ENCODE measurements at regions not wholly inside any gene's neighbourhood (a gene's known extent, or its start where the extent isn't known, plus 50 kb on each side); places are given as distances from the start of the nearest gene placed in this dataset.

DNA sequence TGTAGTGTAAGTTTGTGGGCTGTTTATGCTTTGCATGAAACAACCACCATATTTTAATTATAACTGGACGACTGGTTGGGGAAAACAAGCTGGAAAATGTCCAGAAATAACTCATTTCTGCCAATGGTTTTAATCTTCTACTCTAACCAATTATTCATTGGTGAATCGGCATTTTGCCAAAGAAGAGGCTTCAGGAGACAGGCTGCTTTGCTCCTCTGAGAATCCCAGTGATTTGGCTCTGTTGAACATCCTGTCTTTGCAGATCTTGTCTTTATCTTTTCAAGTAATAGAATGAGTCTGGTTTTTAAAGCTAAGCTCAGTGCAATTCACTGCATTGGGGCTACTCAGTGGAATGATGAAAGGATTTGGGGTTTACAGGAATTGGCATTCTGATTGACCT is 109.6 kb downstream of the APOB start:
- peak; percentile 31; the same call in 2 of the 3 replicates for ATAC-seq
- TF ChIP-seq GLIS3 (CRISPR knock-in tag; IDR thresholded peaks at IDR 0.05), result no peak
- peak; percentile 77 for TF ChIP-seq ISL1 (CRISPR knock-in tag; IDR thresholded peaks at IDR 0.05)
- TF ChIP-seq ESRRG (CRISPR knock-in tag; IDR thresholded peaks at IDR 0.05), result no peak
- TF ChIP-seq, protein P1, sequence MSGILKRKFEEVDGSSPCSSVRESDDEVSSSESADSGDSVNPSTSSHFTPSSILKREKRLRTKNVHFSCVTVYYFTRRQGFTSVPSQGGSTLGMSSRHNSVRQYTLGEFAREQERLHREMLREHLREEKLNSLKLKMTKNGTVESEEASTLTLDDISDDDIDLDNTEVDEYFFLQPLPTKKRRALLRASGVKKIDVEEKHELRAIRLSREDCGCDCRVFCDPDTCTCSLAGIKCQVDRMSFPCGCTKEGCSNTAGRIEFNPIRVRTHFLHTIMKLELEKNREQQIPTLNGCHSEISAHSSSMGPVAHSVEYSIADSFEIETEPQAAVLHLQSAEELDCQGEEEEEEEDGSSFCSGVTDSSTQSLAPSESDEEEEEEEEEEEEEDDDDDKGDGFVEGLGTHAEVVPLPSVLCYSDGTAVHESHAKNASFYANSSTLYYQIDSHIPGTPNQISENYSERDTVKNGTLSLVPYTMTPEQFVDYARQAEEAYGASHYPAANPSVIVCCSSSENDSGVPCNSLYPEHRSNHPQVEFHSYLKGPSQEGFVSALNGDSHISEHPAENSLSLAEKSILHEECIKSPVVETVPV (CRISPR knock-in tag; IDR thresholded peaks at IDR 0.05), result no peak
- TF ChIP-seq TCF4 (CRISPR knock-in tag; IDR thresholded peaks at IDR 0.05; ENCODE audit: borderline replicate concordance), result peak; percentile 41
- 0 out of 2 replicates have a peak, but pooled peaks have one; percentile 5 for TF ChIP-seq SNAI2 (CRISPR knock-in tag; IDR thresholded peaks at IDR 0.05)
- no peak for TF ChIP-seq TOX (CRISPR knock-in tag; IDR thresholded peaks at IDR 0.05; ENCODE audit: borderline replicate concordance)
- peak; percentile 63; the same call in 1 of the 2 replicates for TF ChIP-seq TSHZ2 (CRISPR knock-in tag; IDR thresholded peaks at IDR 0.05)
- TF ChIP-seq, protein P2, sequence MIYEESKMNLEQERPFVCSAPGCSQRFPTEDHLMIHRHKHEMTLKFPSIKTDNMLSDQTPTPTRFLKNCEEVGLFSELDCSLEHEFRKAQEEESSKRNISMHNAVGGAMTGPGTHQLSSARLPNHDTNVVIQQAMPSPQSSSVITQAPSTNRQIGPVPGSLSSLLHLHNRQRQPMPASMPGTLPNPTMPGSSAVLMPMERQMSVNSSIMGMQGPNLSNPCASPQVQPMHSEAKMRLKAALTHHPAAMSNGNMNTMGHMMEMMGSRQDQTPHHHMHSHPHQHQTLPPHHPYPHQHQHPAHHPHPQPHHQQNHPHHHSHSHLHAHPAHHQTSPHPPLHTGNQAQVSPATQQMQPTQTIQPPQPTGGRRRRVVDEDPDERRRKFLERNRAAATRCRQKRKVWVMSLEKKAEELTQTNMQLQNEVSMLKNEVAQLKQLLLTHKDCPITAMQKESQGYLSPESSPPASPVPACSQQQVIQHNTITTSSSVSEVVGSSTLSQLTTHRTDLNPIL (CRISPR knock-in tag; IDR thresholded peaks at IDR 0.05; ENCODE audit: low read depth), result peak; percentile 32; the same call in 1 of the 2 replicates

DNA sequence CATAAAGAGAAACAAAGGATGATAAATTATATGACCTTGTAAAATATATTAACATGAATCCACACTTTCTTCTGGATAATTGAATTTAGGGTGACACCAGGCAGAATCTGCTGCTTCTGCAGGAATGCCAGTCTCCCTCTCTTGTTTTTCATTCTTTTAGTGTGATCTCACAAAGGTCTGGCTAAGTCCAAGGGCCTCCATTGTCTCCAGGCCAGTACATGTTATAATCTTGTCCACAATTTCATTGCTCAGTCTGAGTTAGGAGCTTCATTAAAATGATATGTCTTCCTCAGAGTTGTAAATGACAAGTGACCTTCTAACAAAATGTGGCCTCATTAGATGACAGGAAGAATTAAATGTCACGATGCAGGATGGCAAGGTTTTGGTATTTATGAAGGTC is 110.2 kb downstream of the APOB start:
- TF ChIP-seq ZFP3 (CRISPR knock-in tag; IDR thresholded peaks at IDR 0.05) (no peak), ZNF565 (CRISPR knock-in tag; conservative IDR thresholded peaks at IDR 0.05; ENCODE audit: low read depth) (no peak), ZFP30 (CRISPR knock-in tag; IDR thresholded peaks at IDR 0.05) (no peak), TCF4 (CRISPR knock-in tag; IDR thresholded peaks at IDR 0.05; ENCODE audit: borderline replicate concordance) (peak; percentile 26; the same call in 1 of the 2 replicates), TOX (CRISPR knock-in tag; IDR thresholded peaks at IDR 0.05; ENCODE audit: borderline replicate concordance) (no peak), RARB (CRISPR knock-in tag; IDR thresholded peaks at IDR 0.05) (no peak), ISL1 (CRISPR knock-in tag; IDR thresholded peaks at IDR 0.05) (peak; percentile 51), ESRRG (CRISPR knock-in tag; IDR thresholded peaks at IDR 0.05) (no peak), BACH2 (CRISPR knock-in tag; IDR thresholded peaks at IDR 0.05; ENCODE audit: borderline replicate concordance) (no peak; the same call in 1 of the 2 replicates), ZC3H10 (CRISPR knock-in tag; IDR thresholded peaks at IDR 0.05) (no peak), OSR1 (CRISPR knock-in tag; IDR thresholded peaks at IDR 0.05) (no peak), PPARA (CRISPR knock-in tag; IDR thresholded peaks at IDR 0.05; ENCODE audit: borderline replicate concordance) (no peak), ZNF8 (CRISPR knock-in tag; IDR thresholded peaks at IDR 0.05) (no peak), SNAI2 (CRISPR knock-in tag; IDR thresholded peaks at IDR 0.05) (0 out of 2 replicates have a peak, but pooled peaks have one; percentile 9), ZNF70 (CRISPR knock-in tag; IDR thresholded peaks at IDR 0.05) (peak; percentile 97), GLIS3 (CRISPR knock-in tag; IDR thresholded peaks at IDR 0.05) (peak; percentile 51; the same call in 1 of the 2 replicates), ARNTL (CRISPR knock-in tag; IDR thresholded peaks at IDR 0.05; ENCODE audit: borderline replicate concordance, low read depth) (no peak), TSHZ2 (CRISPR knock-in tag; IDR thresholded peaks at IDR 0.05) (no peak)
- TF ChIP-seq, protein P2 (CRISPR knock-in tag; IDR thresholded peaks at IDR 0.05; ENCODE audit: low read depth), result peak; percentile 68; the same call in 1 of the 2 replicates
- TF ChIP-seq, protein P3, sequence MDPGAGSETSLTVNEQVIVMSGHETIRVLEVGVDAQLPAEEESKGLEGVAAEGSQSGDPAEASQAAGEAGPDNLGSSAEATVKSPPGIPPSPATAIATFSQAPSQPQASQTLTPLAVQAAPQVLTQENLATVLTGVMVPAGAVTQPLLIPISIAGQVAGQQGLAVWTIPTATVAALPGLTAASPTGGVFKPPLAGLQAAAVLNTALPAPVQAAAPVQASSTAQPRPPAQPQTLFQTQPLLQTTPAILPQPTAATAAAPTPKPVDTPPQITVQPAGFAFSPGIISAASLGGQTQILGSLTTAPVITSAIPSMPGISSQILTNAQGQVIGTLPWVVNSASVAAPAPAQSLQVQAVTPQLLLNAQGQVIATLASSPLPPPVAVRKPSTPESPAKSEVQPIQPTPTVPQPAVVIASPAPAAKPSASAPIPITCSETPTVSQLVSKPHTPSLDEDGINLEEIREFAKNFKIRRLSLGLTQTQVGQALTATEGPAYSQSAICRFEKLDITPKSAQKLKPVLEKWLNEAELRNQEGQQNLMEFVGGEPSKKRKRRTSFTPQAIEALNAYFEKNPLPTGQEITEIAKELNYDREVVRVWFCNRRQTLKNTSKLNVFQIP (CRISPR knock-in tag; IDR thresholded peaks at IDR 0.05; ENCODE audit: borderline replicate concordance, low read depth), result no peak; the same call in 1 of the 2 replicates
- TF ChIP-seq, protein P4, sequence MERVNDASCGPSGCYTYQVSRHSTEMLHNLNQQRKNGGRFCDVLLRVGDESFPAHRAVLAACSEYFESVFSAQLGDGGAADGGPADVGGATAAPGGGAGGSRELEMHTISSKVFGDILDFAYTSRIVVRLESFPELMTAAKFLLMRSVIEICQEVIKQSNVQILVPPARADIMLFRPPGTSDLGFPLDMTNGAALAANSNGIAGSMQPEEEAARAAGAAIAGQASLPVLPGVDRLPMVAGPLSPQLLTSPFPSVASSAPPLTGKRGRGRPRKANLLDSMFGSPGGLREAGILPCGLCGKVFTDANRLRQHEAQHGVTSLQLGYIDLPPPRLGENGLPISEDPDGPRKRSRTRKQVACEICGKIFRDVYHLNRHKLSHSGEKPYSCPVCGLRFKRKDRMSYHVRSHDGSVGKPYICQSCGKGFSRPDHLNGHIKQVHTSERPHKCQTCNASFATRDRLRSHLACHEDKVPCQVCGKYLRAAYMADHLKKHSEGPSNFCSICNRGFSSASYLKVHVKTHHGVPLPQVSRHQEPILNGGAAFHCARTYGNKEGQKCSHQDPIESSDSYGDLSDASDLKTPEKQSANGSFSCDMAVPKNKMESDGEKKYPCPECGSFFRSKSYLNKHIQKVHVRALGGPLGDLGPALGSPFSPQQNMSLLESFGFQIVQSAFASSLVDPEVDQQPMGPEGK (CRISPR knock-in tag; IDR thresholded peaks at IDR 0.05; ENCODE audit: borderline replicate concordance), result no peak
- ATAC-seq, result peak; percentile 27; the same call in 1 of the 3 replicates
